Right ventricle myocardium superior (tissue), 1 donor: ENCODE measurements at regions not wholly inside any gene's neighbourhood (a gene's known extent, or its start where the extent isn't known, plus 50 kb on each side); places are given as distances from the start of the nearest gene placed in this dataset.
A peak's percentile ranks its signal among the peaks of the same experiment; 100 is the strongest.
"Not testable (repeated sequence)": the region's sequence is repeated elsewhere in the genome, so short reads cannot be mapped to it uniquely, and the experiment has no call there.

ENCODE experiments used
- ATAC-seq: fragments of 200-7000 bp; cut with Tn5 transposase; one replicate; pipeline ENCODE4 v1.9.1; 2020; ENCODE audit warnings: mild to moderate bottlenecking; ENCODE audit not compliant: poor library complexity
- DNase-seq: peaks from one replicate; pipeline ENCODE4 v3.0.0-alpha.2; 2020
- intact Hi-C: fragments of 100-400 bp; cut with DNase I; formaldehyde crosslinking; loops from one replicate; pipeline ENCODE4 v1.11.2; 2022
- donor health status: DM: no; HTN: yes; CAD: no; lungs with severe emphysema.

DNA sequence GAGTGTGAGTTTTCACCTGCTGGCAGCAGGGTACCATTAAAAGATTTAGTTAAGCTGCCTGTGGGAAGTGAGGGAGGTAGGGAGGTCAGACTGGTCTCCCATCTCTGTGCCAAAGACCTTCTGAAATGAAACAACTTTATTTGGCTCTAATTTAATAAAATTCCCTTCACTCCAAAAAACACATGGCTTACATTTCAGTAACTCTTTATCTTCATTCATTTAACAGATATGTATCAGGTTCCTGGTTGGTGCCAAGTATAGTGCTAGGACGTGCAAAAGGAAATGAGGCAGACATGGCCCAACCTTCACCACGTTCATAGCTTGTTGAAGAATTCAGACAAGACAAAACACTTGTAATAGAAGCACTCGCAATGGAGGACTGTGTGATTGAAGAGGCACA lies 282.3 kb downstream of the SEC16B start:
- intact Hi-C loops = no loop called here

DNA sequence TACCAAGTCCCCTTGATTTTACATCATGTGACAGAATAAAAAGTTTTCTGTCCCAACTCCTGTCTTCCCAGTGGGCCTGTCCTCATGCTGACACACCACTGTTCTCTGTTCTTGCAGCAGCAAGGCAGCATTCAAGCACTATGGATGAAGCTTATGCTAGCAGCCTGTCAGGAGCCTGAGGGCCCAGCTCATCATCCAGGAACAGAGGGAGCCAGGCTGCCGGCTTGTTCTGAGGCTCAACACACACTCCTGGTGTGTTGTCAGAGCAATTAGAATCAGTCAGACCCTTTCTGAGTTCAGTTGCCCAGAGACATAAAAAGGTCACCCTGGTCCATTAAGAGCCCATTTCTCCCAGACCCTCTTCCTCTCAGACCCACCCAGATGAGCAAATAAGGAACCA lies 282.9 kb downstream of the SEC16B start:
- ATAC-seq = no peak
- no peak for DNase-seq
- intact Hi-C loops = no loop called here

More for the DNA sequence above, 282.3 kb downstream of the SEC16B start:
- no peak for DNase-seq
- no peak for ATAC-seq

- intact Hi-C loops = no loop called here
- no peak for ATAC-seq
- no peak for DNase-seq
Measured at GRCh38 chr1:177669161-177669560, 300.7 kb downstream of the SEC16B start.

GRCh38 chr1:177665935-177666334 lies 303.9 kb downstream of the SEC16B start:
- DNase-seq (no peak), ATAC-seq (no peak)
- intact Hi-C loops = no loop called here

- intact Hi-C loops, DNase-seq, ATAC-seq: not testable (repeated sequence)
Measured at GRCh38 chr1:177664742-177665141, 305.1 kb downstream of the SEC16B start.

DNA sequence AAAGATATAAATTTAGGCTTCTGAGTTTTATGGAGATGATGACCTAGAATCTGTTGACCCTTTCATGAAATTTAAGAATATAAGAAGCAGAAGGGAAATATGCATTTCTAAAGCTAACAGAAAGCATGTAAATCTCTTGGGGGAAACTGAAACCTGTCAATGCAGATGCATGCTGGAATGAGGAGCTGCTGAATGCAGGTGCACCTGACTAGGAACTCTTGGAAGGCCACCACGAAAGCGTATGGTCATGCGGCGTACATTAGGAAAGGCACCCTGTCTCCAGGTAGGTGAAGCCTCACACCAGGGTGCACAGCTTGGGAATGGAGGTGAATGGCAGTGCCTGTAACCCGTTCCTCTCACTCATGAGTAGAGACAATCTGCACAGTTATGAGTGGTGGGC lies 309.7 kb downstream of the SEC16B start:
- DNase-seq (no peak), ATAC-seq (no peak)
- intact Hi-C loops = no loop called here

DNA sequence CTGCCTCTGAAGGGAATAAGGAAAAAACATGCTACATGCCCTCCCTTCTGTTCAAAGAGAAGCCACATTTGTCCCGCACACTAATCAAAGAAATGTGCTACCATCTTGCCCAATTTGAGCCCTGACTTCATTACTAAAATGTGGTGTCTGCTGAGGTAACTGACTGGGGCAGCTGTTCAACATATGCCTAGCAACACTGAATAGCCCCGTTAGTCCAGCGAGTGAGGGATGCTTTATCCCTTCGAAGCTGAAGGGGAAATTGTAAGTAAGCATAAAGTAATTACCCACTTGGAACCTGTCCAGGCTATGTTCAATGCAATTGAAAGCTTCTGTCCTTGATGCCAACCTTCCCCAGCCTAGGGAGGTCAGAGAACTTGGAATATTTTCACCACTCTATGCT lies 310.6 kb downstream of the SEC16B start:
- ATAC-seq (no peak), DNase-seq (no peak)
- intact Hi-C loops = no loop called here

- intact Hi-C loops = no loop called here
- DNase-seq (no peak), ATAC-seq (no peak)
Measured at GRCh38 chr1:177656598-177656997, 313.3 kb downstream of the SEC16B start.

GRCh38 chr1:177650947-177651346 lies 318.9 kb downstream of the SEC16B start:
- intact Hi-C loops = no loop called here
- ATAC-seq (peak; percentile 97), DNase-seq (no peak)

DNA sequence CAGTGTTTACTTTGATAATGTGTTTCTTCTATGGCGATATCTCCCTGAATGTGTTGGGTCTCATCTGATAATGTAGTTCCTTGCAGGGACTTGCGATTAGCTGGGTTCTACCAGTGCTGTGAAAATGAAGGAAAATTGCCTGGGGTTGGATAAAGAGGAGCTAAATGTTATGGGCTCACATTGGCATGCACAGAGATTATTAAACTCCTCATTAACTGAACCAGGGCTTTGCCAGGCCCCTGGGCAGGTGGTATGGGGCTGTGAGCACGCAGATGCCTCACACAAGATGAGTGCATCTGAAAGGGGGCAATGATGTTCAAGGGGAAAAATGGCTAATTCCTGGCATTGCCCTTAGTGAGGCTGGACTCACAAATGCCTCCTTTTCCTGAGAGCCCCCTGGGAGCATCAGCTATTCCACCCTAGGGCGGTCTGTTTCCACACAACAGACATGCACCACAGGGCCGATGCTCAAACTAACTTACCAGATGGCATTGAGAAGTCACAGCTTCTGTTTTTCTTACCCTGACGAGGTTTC lies 321.1 kb downstream of the SEC16B start:
- no peak for DNase-seq
- no peak for ATAC-seq
- intact Hi-C loops = no loop called here

DNA sequence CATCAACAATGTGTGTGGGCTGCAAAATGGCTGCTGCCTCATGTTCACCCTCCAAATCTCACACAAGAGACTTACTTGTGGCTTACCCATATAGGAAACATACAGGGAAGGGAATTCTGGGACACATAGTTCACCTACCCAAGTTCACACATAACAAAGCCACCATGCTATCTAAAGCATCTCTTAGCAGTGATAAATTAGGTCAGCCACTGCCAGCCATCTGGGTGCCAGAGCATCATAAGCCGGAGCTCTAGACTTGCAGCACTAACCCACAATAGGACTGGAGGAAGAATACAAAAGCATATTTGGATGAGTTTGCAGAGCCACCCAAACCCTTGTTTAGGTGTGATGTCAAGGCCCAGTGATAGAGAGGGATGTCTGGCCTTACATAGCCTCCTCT lies 321.7 kb downstream of the SEC16B start:
- no peak for ATAC-seq
- no peak for DNase-seq
- intact Hi-C loops = no loop called here

GRCh38 chr1:177646757-177647730 lies 322.8 kb downstream of the SEC16B start:
- DNase-seq (no peak), ATAC-seq (no peak)
- intact Hi-C loops = no loop called here

- intact Hi-C loops = no loop called here
Measured at GRCh38 chr1:177645491-177646190, 324.2 kb downstream of the SEC16B start.

DNA sequence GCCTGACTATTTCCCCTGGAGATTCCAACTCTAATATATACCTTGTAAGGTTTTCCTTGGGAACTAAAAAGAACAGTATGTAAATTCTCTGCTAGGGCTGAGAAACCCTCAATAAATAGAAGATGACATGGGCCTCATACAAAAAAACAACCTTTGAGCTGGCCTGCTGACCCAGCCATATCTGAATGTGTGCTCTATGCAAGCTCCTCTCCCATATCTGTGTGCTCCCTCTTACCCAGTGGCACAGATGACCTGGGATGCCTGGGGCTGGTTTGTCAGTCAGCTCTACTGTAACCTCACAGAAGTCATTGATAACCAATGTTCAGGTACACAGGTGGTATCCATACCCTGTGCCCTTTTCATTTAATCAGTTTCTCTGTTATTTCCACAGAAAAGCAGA lies 329.2 kb downstream of the SEC16B start:
- intact Hi-C loops = no loop called here
- ATAC-seq (no peak), DNase-seq (no peak)

More at GRCh38 chr1:177645491-177646190, 324.2 kb downstream of the SEC16B start:
- ATAC-seq (no peak), DNase-seq (no peak)

DNA sequence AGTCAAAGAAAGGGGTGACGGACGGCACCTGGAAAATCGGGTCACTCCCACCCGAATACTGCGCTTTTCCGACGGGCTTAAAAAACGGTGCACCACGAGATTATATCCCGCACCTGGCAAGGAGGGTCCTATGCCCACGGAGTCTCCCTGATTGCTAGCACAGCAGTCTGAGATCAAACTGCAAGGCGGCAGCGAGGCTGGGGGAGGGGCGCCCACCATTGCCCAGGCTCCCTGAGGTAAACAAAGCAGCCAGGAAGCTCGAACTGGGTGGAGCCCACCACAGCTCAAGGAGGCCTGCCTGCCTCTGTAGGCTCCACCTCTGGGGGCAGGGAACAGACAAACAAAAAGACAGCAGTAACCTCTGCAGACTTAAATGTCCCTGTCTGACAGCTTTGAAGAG lies 335.7 kb downstream of the SEC16B start:
- ATAC-seq, DNase-seq, intact Hi-C loops: not testable (repeated sequence)

GRCh38 chr1:177632923-177633615 lies 336.8 kb downstream of the SEC16B start:
- no peak for ATAC-seq
- no peak for DNase-seq
- intact Hi-C loops = no loop called here

DNA sequence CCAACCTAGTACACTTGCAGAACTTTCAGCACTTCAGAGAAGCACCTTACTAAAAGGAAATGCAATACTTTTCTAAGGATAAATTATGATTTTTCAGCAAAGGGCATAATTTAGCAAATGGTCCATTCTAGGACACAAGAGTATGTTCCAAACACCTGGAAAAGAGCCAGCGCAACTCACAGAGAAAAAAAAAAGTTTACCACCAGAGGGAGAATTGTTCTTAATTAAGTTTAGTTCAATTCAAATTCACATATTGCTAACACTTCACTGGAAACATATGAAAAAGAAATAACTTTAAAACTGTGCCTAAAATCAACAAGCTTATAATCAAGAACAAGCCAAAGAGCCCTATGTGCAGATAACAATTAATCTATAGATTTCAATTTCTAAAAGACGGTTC lies 338.1 kb downstream of the SEC16B start:
- ATAC-seq = no peak
- intact Hi-C loops = no loop called here
- no peak for DNase-seq

DNA sequence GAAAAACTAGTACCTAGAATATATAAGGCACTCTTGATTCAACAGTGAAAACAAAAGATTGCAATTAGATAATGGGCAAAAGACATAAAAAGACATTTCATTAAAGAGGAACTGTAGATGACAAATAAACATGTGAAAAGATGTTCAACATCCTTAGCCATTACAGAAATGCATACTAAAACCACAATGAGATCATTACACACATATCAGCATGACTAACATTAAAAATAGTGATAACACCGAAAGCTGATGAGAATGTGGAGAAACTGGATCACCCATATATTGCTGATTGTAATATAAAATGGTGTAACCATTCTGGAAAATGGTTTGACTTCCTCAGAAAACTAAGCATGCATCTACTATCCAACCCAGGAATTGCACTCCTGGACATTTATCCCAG lies 340.3 kb downstream of the SEC16B start:
- DNase-seq = no peak
- intact Hi-C loops = no loop called here
- no peak for ATAC-seq
